ENCODE measurements at regions not wholly inside any gene's neighbourhood (a gene's known extent, or its start where the extent isn't known, plus 50 kb on each side); places are given as distances from the start of the nearest gene placed in this dataset.

DNA sequence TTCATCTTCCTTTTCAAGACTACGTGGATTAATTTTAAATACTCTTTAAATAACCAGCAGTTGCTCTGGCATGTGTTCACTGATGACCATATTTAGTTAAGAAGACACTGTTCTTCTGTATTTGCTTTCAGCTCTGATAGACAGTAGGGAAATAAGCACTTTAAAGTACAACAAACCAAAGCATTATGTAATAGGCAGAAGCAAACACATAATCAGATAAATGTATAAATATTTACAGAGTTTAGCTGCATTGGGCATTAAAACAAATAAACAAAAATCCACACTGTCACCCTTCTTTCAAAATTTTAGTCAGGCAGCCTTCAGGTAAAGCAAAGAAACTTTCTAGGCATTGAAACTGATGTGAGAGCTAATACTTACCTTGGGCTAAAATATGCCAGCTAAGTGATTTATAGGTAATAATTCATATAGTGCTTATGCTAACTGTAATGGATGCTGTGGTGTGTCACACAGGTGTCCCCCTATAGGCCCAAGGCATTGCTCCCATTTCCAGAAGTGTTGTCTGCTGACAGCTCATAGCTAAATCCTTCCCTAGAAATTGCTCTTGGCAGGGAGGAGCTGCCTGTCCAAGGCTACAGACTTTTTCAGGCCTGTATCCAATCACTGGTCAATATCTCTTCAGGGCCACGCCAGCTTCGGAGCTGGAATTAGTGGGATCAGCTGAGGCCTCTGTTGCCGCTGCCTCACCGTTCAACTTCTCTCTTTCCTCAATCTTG is 111.5 kb upstream of the CITED2 start:
- no peak for DNase-seq

DNA sequence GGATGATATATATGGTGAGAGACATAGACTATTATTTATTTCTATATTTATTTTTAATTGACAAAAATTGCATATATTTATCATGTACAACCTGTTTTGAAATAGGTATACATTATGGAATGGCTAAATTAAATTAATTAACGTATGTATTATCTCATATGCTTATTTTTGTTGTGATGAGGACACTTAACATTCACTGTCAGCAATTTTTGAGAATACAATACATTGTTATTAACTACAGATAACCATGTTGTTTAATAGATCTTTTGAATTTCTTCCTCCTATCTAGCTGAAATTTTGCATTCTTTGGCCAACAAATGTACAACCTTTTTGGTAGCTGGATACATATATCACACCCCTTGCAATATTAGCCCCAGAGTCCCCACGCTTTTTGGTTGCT is 110.7 kb upstream of the CITED2 start:
- DNase-seq: no peak

DNA sequence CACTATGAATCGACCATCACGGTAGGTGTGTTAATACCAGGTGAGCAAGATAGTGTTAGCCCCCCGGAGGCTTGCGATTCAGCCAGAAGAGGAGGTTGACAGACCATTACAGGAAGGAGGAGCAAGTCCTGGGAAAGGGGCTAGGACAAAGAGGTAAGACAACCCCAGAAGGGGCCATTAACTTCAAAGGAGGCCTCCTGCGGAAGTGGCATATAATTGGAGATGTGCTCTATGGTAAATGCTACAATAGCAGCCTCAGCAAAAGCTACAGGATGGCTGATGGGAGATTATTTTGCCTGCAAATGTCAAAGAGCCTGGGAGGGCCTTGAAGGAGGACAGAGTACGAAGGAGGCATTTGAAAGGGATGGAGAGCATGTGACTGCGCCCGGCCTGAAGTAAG is 108.6 kb upstream of the CITED2 start:
- DNase-seq: no peak

DNA sequence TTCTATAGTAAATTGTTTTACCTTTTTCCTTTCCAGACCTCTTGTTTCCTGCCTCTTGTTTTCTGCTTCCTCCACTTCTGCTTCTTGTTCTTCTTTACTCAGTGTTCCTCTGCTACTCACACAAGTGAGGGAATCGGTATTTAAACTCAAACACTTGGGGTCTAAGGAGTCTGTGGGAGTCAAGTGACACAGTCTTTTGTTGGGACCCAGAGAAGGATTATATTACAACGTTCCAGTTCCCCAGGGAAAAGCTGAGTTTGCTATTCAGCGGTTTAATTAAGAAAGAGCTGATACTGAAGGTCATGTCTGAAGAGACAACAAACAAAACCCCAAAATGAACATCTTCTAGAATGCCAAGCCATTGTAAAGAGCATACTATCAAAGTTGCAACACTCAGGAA is 107.8 kb upstream of the CITED2 start:
- DNase-seq: no peak

DNA sequence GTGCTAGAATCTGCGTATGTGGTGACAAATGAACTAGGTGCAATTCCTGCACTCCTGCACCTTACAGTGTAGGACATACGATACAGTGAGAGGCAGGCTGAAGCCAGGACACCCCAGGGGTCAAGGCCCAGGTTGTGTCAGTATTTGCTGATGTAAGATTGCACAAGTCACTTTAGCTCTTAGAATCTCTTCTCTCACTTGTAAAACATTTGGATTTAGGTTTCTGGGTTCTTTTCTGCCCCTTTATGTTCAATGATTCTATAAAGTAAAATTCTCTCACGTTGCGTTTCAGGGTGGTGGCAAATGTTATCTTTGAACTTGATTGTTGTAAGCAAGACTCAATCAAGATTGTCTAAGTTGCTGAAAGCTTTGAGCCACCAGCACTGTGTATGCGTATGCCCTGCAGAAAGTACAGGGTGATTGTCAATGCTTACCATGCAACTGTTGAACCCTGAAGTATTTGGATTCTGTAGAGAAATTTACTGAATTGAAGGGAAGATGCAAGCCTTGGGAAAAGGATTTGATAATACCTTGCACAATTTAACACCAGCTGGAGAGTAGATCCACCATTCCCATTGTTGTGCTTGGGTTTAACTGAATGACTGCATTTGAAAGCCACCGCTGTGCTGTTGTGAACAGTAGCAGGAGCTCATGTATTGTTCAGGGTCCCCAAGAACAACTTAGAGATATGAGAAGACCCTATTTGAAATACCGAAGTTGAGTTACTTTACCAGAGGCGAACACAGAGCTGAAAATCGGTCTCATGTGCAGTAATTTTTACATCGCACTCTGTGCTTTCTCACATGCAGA is 106.1 kb upstream of the CITED2 start:
- no peak for DNase-seq

DNA sequence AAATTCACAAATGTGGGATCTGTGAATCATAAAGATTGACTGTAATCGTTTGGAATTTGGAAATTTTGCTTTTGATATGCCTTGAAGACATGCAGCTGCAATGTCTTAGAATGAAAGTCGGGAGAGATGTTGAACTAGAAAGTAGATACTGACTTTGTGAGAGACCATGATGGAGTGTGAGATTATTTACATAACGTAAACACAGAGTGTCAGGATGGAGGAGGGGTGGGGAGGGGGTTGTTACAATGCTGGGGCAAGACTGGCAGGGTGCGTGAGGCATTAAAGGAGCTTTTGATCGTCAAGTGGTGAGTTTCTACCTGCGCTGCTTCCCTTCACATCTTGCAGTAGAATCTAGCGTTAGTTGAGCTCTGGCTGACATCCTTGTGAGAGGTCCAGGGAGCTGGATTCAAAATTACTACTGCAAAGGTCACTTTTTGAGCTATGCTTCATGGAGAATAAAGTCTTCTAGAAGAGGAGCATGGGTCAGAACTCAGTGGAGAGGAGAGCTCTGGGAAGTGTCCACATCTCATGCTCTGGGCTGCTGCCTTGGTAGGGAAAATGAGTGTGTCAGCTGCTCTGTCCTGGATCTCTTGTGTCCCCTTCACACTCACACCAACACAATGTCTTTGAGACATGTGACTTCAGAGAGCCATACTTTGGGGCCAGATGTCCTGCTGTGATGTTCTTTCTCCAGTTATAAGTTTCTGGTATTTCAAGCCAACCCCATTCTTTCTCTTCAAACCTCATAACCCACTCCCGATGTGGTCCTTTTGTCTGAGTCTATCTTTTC is 105.2 kb upstream of the CITED2 start:
- DNase-seq: no peak

DNA sequence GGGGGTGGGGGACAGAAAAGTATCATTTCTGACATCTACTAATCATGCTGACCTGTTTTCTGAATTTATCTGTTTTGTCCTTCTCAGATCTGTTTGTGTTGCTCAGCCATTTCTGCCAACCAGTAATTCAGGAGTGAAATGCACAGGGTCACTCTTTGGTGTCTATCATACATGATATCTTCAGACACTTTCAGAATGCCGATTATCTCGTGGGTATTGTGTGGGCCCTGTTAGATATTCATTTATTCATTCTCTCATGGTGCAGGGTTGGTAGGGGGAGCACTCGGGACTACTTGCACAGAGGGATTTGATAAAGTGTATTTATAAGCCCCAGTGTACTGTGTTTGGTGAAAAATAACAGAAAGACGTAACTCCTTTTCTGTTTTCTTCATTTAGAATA is 101.2 kb upstream of the CITED2 start:
- DNase-seq: no peak

DNA sequence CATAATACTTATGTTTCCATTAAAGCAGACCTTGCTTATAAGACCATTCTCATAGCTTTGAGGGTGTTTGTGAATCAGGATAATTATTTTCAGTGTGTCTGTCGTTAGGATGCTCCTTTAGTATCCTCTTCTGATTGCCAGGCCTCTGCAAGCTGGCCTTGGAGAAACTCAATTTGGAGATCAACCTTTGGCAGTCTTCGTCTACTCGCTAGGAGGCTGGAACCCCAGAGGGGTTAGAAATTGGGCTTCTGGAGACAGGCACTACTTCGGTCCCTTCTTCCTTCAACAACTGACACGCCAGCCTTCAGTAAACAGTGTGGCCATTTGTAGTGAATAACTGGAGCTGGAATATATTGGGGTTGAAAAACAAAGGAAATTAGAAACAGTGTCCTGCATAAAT is 100.8 kb upstream of the CITED2 start:
- DNase-seq: no peak

DNA sequence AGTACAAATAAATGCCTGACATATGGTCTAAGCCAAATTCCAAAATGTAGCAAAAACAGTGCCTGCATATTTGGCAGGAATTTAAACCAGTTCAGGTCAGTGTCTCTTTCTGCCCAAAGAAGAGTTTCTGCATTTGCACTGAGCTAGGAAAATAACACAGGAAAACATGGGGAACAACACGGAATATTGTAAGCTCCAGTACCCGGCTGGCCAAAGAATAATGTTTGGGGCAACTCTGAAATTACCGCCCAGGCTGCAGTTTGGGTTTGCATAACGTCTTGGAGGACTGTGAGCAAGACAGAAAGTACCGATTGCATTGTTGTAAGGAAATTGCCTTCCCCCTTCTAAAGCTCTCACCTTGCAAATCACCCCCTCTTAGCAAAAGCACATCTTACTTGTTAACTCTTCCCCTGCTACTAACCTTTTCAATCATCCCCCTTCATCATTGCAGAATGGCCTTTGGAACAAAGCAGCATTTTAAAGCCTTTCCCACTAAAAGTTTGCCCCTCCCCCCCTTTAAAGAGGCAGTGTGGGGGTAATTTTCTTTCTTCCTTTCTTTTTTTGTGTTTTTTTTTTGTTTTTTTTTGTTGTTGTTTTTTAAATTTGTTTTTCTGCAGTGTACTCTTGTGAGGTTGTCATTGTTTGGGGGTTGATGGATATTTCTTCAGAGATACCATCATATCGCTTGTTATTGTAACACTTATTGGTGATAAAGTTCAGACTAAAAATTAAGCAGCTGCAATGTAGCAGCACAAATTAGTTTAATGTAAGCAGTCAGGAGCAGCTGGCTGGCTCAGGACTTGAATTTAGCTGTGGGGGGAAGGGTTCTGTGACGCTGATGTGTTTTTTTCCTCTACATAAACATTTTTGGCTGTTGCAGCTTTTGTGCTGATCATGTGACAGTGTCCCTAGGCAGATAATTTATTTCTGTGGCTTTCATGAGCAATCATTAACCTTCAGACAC is 100.0 kb upstream of the CITED2 start:
- no peak for DNase-seq

DNA sequence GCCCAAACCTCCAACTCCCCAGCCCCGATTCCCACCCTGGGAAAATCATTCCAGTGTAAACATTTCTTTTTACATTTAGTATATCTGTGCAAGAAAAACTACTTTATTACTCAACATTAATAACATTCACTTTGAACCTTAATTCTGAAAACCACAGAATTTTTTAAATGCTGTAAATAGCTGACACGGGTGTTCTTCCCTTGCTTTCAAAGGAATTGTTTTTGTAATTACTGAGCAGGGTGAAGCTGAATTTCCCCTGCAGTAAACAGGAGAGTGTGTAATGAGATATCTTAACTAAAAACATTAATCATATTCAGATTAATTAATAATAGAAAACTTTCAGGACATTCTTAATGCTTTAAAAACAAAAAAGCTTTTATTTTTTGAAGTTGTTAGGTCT is 99.3 kb upstream of the CITED2 start:
- DNase-seq: no peak

DNA sequence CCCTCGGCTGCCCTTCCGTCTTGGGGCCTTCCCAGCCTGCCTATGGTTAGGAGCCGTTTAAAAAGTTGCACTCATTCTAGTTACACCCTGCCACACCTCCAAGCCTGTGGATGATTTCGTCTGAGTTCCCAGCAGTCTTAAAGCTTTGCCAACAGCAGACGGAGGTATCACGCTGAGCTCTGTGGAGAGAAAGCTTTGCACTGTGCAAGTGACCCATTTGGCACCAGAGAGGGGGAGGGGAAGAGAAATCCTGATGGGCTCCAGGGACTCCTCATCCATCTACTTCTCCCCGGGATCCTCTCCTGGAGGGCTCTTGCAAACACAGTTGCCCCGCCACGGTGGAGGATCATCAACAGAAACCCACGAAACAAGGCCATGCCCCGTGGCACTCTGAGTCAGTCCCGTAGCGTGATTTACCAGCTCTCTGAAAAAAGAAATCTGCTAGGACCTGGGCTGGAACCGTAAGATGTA is 98.8 kb upstream of the CITED2 start:
- no peak for DNase-seq

DNA sequence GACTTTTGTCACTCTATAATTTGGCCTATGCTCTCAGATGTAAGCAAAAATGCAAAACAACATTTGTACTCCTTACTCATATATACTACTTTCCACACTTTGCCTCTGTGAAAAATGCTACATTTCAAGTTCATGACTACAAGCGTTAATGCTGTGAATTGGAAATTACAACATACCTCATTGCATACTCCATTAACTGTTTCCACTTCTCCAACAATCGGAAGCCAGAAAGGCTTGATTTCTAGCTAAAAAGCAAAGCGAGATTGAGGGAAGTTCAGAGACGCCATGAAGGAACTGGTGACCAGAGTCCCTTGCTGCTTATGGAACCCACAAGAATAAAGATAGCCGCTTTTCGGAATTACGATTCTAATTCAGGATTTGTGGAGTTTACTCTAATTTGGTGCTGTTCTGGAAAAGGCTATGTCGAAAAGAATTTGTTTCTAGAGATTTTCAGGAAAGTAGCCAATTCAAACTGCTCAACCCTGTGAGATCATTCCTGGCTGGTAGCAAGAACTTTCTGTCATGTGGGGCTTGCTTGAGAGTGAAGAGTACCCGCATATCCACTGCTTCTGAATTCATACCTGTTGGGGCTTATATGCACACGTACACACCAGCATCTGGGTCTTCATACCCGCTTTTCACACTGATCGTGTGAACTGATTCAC is 98.0 kb upstream of the CITED2 start:
- DNase-seq: no peak

DNA sequence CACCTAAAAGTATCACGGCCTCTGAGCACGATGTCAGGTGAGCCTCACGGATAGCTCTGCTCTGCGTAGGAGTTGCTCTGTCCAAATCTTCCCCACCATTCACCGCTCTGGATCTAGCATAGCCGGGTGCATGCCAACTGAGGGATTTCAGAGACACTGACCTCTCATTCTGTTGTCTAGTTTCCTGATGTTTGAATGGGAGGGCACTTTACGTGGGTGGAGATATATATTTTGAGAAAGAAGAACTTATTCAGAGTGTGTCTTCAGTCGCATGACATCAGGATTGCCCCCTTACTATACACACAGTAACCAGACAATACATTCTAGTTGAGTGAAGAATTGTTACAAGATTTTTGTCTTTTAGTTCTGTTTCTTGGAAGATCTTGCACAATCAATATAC is 96.5 kb upstream of the CITED2 start:
- DNase-seq: no peak

DNA sequence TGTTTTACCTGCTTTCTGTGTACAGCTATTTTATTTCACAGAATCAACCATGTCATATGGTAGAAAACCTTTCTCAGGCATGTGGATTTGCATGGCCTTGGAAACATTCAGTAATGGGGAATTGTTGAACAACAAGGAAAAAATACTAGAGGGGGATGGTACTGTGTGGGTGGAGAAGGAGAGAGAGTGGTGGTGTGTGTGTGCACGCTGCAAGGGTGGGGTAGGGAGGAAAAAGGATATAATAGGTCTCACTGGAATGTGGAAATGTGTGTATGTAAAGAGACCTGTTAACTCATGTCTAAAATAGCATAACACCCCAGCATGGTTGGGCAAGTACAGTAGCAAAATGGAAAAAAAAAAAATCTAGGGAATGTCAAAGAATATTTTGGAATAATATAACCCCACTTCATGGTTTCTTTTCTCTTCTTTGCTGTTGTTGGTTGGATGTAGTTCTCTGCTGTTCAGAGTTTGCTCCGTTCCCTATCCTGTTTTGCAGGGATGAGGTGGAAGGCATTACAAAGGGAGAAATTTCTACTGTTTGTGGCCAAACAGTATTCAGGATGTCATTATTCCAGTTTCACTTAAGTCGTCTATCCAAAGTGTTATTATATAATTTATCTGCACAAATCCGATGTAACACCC is 93.9 kb upstream of the CITED2 start:
- no peak for DNase-seq

DNA sequence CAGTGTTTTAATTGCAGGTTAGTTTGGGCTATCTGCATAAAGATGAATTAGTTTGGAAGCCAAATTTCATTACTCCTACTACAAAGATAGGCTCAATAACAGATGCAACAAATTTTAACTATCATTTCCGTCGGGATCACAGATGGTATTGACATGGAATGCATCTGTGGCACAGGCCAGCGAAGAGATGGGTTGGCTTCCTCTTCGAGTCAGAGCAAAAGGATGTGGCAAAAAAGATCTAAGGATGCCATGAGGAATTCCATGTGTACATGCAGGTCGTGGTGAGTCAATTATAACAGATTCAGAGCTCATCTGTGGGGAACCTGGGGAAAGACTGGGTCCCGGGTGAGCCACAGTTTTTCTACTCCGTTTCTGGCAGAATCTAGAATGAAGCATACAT is 83.0 kb upstream of the CITED2 start:
- DNase-seq: no peak

DNA sequence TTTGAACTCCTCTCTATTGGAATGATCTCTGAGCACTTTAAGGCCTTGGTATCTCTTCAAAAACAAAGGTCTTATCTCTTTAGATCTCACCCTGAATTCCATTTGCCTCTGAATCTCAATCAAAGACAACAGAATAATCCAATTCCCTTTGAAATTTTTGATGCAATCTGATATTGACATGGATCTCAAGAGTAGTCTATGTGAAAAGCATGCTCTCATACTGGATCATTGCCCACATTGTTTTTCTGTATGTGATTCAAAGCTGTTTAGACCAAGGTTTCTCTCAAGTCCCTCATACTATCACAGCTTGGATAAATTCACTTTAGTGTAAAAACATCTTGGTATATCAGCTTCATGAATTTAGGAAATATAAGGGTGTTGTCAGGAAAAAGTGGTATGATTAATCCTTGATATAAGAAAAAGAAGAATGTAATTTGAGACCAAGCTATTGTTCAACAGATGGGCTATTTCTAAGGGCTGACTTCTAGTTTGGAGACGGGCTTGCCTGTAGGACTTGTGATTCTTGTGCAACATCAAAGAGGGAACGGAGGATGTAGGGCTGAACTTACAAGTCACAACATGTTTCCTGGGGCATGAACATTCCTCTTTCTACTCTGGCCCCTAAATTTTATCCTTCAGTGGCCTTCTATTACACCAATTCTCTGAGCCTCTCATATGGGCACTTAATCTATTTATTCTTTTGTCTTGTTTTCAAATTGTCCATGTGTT is 77.9 kb upstream of the CITED2 start:
- no peak for DNase-seq

DNA sequence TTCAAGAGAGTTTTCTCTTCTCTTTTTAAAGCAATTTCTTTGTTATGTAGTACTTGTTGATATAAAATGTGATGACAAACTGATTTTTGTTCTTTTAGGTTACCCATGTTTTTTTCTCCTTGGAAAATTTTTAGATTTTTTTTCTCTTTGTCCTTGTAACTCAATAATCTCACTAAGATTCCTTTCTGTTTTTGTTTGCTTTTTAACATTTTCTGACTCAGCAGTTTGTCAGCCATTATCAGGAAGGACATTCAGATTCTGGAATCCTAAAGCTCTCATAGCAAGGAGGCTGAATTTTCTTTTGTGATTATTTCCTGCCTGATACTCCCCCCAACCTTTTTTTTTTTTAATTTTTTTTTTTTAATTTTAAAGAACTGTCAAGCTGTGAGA is 75.2 kb upstream of the CITED2 start:
- no peak for DNase-seq

DNA sequence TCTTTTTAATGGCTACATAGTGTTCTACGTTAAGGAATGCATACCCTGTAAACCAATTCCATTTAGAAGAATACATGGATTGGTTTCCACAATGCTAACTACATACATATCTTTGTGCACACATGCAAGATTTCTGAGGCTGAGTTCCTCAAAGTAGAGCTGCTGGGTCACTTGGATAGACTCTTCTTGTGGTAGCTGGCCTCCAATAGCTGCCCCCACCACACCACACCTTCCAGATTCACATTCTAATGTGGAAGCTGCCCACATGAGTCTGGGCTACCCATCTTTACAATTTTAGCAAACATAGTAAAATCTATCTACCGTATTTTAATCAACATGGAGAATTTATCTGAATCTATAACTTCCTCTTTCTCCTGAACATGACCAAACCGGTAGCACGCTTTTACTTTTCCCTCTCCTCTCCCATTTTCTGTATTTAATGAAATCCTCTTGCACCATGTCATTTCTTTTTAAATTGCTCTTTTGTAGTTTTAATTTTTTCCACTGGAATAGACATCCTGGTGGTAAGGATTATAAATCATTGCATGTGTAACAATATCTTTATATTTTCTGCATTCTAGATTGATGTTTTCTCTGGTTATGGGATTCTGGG is 74.7 kb upstream of the CITED2 start:
- no peak for DNase-seq

DNA sequence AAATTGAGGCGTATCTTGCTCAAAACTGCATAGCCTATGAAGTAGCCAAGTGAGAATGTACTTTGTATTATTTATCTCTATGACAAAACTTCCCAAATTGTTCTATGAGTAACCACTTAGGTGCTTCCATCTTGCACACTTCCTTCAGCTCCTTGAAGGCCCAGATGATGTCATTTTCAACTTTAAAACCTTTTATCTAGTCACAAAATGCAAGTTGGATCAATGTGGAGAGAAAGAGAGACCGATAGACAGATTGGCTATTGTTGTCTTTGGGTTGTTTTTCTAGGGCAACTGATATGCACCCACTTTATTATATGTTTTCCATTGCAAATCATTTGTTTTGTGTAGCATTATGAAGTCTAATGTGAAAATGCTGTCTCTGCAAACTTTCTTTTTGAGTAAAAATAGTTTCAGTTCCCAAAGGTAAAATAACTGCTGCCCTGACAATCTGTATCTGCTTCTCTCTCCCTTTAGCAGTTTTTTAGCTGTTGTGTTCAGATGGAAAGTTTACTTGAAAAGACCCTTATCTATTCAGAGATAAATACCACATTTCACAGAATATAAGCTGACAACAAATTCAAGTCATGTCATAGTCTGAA is 73.7 kb upstream of the CITED2 start:
- DNase-seq: no peak

DNA sequence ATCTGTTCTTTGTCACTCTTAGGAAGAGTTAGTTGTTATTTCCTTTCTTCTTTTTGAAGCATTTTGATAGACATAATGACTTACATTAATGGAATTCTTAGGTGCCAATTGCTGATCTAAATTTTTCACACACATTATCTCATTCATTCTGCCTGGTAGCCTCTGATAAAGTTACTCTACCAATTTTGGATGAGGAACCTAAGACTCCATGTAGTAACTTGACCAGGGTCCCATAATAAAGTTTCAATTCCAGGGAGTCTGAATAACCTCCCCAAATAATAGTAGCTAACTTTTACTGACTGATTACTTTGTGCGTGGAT is 73.2 kb upstream of the CITED2 start:
- DNase-seq: no peak

Measured in activated CD8-positive, alpha-beta memory T cell treated with anti-CD3 and anti-CD28 coated beads for 24 hours (primary cell).